Lung microvascular endothelial cell (primary cell): ENCODE measurements at regions not wholly inside any gene's neighbourhood (a gene's known extent, or its start where the extent isn't known, plus 50 kb on each side); places are given as distances from the start of the nearest gene placed in this dataset.
"Not testable (repeated sequence)": the region's sequence is repeated elsewhere in the genome, so short reads cannot be mapped to it uniquely, and the experiment has no call there.

Experiments
- DNase-seq, 2 donors: peaks; one replicate each; pipeline versions ENCODE4 v3.0.0 to v3.0.0-alpha.2; 2010; ENCODE audit warnings: low read depth in 2 of 2

DNA sequence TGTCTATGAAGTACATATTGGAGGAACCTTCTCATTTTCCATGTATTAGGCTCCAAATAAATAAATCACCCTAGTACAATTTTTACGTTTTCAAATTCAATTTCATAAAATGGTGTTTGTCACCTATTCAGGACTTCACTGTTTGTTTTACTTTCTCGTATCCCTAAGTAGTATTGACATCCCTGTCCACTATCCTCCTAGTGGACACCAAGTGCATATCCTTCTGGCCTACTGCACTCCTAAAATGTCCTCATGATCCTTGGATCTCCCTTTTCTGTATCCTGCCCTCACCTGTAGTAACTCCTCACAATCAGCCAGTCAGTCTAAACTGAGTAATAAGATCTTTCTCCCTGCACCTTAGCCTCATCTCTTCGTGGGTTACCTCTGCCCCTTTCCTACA lies 539.9 kb downstream of the DMRTA1 start:
- DNase-seq = no peak

DNA sequence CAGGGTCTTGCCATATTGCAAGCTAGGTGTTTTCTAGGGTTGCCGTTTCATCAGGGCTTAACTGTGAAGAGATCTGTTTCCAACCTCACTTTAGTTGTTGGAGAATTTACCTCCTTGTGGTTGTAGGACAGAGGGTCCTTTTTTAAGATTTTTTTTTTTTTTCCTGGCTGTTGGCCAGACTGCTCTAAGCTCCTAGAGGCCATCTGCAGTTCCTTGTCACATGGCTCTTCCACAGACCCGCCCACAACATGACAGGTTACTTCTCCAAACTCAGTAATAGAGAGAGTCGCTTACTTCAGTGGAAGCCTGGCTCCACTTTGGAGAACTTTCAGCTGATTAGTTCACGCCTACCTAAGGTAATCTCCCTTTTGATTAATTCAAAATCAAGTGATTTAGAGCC lies 543.7 kb downstream of the DMRTA1 start:
- no peak for DNase-seq

DNA sequence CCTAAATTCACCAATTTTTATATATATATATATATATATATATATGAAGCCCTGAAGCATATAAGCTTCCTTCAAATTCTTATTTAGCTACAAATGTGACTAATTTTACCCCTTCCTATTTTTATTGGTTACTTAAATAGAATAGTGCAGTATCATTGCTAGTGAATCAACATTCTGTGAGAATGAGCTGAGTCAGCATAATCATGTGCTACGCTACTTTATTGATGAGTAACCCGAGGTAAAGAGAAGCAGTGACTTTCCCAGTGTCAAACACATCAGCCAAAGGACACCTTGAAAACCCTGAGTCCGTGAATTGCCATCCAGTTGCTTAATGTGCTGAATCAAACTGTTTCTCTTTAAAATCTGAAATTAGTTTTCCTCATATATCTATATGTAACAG lies 546.2 kb downstream of the DMRTA1 start:
- DNase-seq = no peak

DNA sequence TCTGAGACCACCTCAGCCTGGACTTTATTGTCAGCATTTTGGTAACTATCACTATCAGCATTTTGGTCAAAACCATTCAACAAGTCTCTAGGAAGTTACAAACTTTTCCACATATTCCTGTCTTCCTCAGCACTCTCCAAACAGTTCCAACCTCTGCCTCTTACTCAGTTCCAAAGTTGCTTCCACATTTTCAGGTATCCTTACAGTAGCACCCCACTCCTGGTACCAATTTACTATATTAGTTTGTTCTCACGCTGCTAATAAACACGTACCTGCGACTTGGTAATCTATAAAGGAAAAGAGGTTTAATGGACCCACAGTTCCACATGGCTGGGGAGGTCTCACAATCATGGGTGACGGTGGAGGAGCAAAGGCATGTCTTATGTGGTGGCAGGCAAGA lies 551.3 kb downstream of the DMRTA1 start:
- no peak for DNase-seq

DNA sequence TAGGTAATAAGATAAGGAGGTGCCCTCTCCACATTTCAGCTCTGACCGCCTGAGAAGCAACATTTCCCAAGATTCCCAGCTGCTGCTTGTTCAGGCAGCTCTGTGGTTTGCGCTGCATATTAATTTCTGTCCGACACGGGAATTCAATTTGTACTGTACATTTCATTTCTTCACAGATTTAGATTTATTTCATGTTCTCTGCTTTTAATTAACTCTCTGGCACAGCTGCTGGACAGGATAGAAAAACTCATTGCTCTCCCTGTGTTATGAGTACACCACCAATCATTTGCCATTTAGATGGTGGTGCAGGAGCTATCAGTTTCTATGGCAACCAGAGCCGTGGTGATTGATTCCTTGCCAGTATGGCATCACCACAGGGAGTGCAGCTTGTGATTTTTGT lies 558.5 kb downstream of the DMRTA1 start:
- DNase-seq = no peak

DNA sequence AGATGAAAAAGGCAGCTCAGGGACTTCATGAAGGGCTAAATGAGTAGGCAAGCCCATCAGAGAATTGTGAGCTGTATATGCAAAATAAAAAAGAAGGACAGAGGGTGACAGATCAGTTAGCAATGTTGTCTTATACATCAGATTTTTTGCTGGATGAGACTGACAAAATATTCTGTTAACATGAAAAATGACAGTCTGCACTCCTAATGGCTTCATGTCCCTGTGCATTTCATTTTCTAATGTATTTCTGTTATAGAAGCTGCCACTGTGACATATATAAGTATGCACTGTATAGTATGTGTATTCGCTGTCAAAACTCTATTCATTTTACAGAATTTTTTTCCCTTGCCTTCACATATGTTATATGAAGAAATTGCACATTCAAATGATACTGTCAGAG lies 559.5 kb downstream of the DMRTA1 start:
- no peak for DNase-seq

DNA sequence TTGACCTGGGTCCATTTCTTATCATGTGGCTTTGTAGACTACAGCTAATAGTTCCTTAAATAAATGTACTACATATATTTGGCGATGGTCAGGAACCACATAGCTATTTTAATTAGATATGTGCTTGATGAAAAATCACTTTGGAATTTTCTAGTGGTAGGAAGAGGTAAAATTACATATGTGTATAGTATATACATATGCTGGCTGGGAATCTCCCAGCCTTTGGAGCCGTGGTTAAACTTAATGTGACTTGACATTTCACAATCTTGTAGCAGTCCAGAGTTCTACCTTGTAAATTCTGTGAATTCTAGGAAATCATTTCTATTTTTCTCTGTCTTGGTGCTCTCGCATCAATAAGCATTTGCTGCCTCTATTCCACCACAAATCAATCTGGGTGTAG lies 565.0 kb downstream of the DMRTA1 start:
- DNase-seq = no peak

DNA sequence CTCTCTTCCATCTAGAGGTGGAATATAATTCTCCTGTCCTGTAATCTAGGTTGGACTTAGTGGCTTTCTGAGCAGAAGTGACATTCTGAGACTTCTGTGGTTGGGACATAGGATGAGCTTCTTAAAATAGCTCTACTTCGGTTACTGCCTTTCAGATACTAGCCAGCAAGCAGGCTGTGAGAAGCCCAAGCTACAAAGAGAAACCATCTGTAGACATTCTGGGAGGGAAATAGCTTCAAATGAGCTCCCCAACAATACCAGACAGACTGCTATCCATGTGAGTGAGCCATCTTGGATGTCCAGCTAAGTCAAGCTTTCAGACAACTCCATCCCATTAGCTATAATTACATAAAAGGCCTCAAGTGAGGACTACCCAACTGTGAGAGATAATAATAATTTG lies 568.9 kb downstream of the DMRTA1 start:
- DNase-seq = no peak

DNA sequence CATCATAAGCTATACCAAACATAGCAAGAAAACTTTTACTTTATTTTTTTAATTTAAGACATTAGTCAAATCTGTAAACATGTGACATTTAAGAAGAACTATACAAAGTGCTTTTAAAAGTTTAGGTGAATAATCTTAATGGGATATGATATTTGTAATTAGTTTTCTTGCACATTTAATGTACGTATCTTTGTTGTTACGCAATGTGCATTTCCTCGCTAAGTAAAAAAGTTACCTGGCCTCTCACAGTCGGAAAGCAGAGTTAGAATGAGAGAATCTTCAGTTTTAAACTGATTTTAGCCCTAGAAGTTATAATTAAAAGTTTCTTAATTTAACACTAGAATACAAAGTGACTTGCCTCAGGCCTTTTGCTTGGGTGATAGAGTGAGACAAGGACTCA lies 589.8 kb downstream of the DMRTA1 start:
- DNase-seq = no peak

DNA sequence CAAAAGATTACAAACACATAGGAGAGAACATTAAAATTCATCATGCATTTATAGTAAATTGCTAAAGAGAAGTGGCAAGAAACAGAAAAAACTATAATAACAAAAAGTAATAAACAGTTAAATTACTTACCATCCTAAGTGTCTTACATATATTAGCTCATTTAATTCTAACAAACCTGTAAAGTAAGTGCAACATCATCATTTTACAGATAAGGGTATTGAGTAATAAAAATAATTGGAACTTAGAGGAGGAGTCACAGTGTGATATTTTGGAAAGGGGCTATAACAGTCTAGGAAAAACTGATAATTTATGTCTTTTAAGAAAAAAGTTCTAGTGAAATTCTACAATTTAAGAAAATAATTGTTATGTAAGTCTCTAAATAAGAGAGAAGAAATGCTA lies 592.8 kb downstream of the DMRTA1 start:
- no peak for DNase-seq

DNA sequence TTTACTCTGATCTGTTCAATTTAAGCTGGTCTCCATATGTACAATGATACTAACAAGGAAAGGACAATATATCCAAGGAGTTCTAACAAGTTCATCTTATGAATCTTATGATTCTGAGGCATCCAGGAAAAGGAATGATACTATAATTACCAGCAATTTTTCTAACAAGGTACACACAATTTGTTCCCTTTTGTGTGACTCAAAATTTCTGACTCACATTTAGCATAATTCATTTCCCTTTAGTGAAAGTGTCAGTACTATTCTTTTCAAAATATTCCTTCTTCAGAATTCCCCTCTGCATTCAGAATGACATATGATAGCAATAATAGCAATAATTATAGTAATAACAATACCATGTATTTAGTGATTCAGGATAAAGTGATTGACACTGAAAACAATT lies 594.8 kb downstream of the DMRTA1 start:
- DNase-seq = no peak

DNA sequence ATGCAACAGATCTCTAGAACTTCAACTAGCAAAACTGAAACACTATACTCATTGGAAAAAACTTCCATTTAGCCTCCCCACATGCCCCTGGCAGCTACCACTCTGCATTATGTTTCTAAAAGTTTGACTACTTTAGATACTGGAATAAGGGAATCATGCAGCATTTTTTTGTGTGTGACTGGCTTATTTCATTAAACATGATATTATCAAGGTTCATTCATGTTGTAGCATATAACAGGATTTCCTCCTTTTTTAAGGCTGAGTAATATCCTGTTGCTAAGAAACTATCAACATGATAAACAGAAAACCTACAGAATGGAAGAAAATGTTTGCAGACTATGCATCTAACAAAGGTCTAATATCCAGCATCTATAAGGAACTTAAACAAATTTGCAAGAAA lies 597.9 kb downstream of the DMRTA1 start:
- peak in 1 of 2 donors; percentile 4 for DNase-seq

DNA sequence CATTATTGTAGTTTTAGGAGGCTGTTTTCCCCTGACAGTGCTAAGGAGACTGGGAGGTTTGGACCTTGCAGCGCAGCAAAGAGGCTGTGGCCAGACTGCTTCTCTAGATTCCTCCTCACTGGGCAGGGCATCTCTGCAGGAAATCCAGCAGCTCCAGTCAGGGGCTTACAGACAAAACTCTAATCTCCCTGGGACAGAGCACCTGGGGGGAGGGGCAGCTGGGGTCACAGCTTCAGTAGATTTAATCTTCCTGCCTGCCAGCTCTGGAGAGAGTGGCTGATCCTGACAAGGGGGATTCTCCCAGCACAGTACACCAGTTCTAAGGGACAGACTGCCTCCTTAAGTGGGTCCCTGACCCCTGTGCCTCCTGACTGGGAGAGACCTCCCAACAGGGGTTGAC lies 599.4 kb downstream of the DMRTA1 start:
- DNase-seq = not testable (repeated sequence)

DNA sequence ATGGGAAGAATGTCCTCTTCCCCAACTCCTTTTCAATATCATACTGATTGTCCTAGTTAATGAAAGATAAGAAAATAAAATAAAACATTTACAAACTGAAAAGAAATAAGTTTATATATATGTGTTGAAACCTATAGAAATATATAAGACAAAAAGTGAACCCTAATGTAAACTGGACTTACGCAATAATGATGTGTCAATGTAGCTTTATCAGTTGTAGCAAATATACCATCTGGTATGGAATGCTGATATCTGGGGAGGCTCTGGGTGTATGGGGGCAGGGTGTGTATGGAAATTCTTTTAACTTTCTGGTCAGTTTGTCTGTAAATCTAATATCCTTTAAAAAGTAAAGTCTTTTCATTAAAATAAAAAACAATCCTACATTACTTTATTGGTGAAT lies 603.9 kb downstream of the DMRTA1 start:
- no peak for DNase-seq

DNA sequence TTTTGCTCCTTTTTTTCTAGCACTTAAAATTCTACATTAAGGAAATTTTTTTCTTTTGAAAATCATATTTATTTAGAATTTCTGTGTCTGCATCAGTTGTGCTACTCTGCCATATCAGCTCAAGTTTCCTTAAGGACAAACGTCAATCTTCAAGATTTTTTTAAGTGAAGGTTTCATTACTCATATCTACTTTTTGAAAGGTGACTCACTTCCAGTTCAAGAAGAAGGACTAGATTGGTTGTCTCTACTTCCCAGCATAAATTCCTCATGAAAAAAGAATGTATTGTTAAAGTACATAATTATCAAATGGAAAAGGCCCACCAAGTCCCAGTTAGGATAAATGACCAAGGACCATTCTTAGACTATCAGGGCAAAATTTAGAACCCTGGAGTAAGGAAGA lies 626.5 kb downstream of the DMRTA1 start:
- DNase-seq = no peak

DNA sequence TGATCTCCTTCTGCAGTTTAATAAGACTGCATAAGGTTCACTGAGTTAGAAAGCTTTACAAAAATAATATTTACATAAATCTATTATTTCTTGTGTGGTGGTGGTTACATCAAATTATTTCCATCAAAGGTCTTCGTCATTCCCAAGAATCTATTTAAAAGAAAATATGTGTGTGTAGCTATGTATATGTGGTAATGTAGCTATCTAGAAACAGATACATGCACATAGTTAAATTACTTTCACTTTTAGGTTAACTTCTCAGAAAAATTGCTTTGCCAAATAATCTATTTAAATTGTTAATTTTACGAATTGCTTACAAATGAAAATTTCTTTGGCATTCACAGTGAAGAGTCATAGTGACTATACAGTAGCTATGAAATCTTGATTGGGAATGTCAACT lies 633.2 kb downstream of the DMRTA1 start:
- DNase-seq = no peak

DNA sequence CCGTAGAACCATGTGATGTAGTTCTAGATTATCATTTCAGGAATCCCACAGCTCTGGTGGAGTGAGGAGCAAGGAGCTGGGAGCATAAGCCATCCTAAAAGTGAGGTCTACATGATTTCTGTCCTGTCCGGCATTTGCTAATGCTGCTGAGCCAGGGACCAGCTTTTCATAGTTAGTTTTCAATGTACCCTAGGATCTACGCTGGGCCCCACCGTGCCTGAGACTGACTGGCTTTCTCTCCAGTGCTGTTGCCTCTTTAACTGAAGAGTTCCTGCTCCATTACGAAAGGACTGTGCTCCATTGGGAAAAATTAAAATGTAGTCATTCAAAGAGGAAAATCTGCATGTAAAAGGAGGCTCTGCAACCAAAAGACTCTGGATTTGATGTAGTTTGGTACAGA lies 634.8 kb downstream of the DMRTA1 start:
- DNase-seq = no peak

DNA sequence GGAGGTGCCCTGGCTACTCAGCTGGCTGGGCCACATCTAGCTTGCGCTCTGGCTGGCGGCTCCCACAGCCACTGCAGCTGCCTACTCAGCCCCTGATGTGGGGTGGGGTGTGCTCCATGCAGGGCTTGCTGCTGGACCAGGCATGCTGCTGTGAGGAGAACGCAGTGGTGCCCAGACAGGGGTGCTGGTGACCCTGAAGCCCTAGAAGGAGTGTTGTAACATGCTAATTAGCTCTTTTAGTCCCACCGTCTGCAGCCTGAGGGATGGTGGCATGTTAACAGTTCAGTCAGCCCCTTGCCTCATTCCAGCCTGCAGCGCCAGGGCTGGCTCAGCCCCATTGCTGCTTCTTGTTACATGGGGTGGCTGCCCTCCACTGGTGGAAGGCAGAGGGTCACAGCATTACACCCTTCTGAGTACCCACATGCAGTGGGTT lies 642.3 kb downstream of the DMRTA1 start:
- no peak for DNase-seq

DNA sequence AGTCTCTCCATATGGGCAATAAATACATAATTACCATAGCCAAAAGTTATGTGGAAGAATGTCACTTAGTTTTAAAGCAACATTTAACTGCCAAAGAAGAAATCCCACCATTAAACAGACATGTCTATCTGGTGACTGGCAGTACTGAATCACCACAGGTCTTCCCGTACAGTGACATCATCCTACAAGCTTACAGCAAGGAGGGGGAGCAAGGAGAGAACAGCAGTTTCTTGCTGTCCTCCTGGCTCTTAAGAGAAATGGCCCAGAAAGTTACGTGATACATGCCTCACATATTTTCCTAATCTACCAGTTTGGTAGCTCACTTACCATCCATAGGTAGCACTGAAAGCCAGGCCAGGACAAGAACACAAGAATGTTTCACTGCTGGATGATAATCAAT lies 671.0 kb downstream of the DMRTA1 start:
- peak in 1 of 2 donors; percentile 2 for DNase-seq

DNA sequence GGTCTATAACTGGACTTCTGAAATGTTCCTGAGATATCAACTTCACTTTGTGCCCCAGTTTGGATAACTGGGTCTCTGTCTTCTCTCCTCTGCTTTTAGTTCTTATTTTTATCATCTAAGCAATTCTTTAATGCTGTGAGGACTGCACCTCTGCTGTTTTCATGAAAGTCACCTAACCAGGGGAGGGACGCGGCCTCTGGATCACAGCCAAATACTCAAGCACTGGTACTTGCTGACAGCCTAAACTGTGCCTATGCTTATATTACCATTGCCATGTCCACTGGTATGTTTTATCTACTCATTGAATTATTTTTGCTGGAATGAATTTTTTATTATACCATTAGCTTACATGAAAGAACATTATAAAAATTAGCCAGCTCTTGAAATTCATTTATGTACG lies 674.0 kb downstream of the DMRTA1 start:
- no peak for DNase-seq

DNA sequence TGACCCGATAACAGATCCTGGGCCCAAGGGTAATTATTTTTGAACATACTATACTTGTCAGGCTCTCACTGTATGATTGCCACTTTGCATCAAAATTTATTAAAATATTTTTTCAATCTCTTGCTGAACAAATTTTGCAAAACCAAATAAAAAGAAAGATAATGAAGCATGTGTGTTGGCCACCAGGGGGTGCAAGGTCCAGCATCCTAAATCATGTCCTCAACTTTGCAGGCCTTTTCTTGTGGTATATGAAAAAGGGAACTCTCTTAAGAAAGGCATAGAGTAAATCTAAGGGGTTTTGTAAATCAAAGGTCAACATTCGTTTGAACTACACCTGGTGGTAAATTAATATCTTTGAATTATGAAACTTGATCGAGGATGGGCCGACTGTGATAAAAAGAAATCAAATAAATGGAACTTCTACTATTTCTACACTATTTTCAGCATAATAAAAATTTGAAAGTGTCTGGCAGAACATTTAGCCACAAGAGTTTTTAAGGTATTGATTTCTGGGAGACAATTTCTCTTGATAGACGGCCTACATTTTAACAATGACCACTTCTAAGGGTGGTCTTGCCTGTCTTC lies 676.5 kb downstream of the DMRTA1 start:
- DNase-seq = peak; percentile 6

DNA sequence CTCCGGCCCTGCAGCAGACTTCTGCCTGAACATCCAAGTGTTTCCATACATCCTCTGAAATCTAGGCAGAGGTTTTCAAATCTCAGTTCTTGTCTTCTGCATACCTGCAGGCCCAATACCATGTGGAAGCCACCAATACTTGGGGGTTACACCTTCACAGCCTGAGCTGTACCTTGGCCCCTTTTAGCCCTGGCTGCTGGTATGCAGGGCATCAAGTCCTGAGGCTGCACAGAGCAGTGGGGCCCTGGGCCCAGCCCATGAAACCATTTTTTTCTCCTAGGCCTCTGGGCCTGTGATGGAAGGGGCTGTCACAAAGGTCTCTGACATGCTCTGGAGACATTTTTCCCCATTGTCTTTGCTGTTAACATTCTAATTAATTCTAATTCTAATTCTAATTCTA lies 680.6 kb downstream of the ELAVL2 start:
- no peak for DNase-seq

DNA sequence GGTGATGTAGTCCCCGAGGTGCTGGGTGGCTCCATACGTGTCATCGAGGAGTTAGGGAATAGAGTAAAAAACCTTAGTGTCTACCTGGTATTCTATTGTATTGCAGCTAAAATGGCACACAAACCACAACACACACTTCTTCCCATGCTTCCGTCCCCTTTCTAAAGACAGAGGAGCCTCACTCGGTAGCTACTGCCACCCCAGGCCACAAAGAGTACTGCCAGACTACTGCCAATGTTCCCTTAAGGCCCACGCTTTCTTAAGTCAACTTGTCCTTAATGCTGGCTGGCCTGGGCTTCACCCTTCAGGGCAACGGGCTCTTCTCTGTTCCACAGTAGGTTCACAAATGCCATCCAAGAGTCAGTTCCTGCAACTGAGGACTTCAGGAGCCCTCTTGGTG lies 673.0 kb downstream of the ELAVL2 start:
- no peak for DNase-seq

DNA sequence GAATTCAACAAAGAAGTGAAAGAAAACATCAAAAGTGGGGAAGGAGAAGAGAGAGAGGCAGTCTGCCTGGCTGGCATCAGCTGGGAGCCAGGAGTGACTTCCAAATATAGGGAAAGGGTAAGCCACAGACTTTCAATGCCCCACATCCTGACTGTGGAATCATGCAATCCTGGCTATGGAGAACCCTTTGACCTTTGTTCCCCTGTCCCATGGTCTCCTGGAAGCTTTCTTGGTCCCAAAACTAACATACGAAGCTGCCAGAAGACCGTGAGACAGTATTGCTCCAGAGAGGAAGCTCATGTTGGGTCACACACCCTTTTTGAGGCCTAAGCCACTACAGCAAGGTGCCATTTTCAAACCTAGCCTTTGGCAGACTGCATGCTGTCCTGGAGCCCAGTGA lies 665.5 kb downstream of the ELAVL2 start:
- no peak for DNase-seq
